ENCODE measurements at regions not wholly inside any gene's neighbourhood (a gene's known extent, or its start where the extent isn't known, plus 50 kb on each side); places are given as distances from the start of the nearest gene placed in this dataset.

GRCh38 chr21:38591218-38591537, 92.9 kb upstream of the ERG start:
- H3K4me3 ChIP-seq (ENCODE audit: low read depth in 1 of 2, low read length in 2 of 2), result no peak overlapping the region
- H3K4me2 ChIP-seq (ENCODE audit: insufficient read depth, low read length), result no peak overlapping the region
- peaks cover 25% of the 10 kb centered on the region for H3K27me3 ChIP-seq (ENCODE audit: insufficient read depth, low read length, poor library complexity)
- H3K9me3 ChIP-seq (ENCODE audit: insufficient read depth, low read length, severe bottlenecking), result no peaks in the 10 kb centered on the region
- H2AFZ ChIP-seq (ENCODE audit: low read depth, low read length), result no peak overlapping the region
- peaks cover 2% of the 10 kb centered on the region for H4K20me1 ChIP-seq (ENCODE audit: insufficient read depth, low read length)
- TF ChIP-seq CTCF (IDR thresholded peaks at IDR 0.05; ENCODE audit: borderline replicate concordance, extremely low read depth, low read length, poor library complexity, severe bottlenecking) (no peak), EZH2 (IDR thresholded peaks at IDR 0.05; ENCODE audit: borderline replicate concordance, low read depth, low read length, severe bottlenecking) (no peak)
- no peaks in the 10 kb centered on the region for H3K4me1 ChIP-seq (ENCODE audit: insufficient read depth, low read length)
- no peak for DNase-seq
- no peak for ATAC-seq (ENCODE audit: insufficient read depth, low read depth)
- H3K36me3 ChIP-seq (ENCODE audit: insufficient read depth, low read length), result no peaks in the 10 kb centered on the region
- no peaks in the 10 kb centered on the region for H3K79me2 ChIP-seq (ENCODE audit: insufficient read depth, low read length)
- H3K27ac ChIP-seq (ENCODE audit: low read length), result no peak overlapping the region
- H3K9ac ChIP-seq (ENCODE audit: low read depth, low read length), result no peak overlapping the region

GRCh38 chr21:38596264-38597042, 98.2 kb upstream of the ERG start:
- Histone ChIP-seq H3K9me3 (ENCODE audit: insufficient read depth, low read length, severe bottlenecking) (no peaks in the 10 kb centered on the region), H3K9ac (ENCODE audit: low read depth, low read length) (no peak overlapping the region), H3K27ac (ENCODE audit: low read length) (no peak overlapping the region), H3K79me2 (ENCODE audit: insufficient read depth, low read length) (no peaks in the 10 kb centered on the region), H4K20me1 (ENCODE audit: insufficient read depth, low read length) (peaks cover 2% of the 10 kb centered on the region; the same call in 1 of the 2 replicates), H3K4me2 (ENCODE audit: insufficient read depth, low read length) (no peak overlapping the region), H3K27me3 (ENCODE audit: insufficient read depth, low read length, poor library complexity) (peaks cover 39% of the 10 kb centered on the region), H3K4me3 (ENCODE audit: low read depth in 1 of 2, low read length in 2 of 2) (no peak overlapping the region), H3K4me1 (ENCODE audit: insufficient read depth, low read length) (no peaks in the 10 kb centered on the region), H2AFZ (ENCODE audit: low read depth, low read length) (no peak overlapping the region), H3K36me3 (ENCODE audit: insufficient read depth, low read length) (no peaks in the 10 kb centered on the region)
- ATAC-seq (ENCODE audit: insufficient read depth, low read depth) (no peak), DNase-seq (no peak)
- TF ChIP-seq EZH2 (IDR thresholded peaks at IDR 0.05; ENCODE audit: borderline replicate concordance, low read depth, low read length, severe bottlenecking) (no peak), CTCF (IDR thresholded peaks at IDR 0.05; ENCODE audit: borderline replicate concordance, extremely low read depth, low read length, poor library complexity, severe bottlenecking) (no peak)

GRCh38 chr21:38597421-38597820, 99.1 kb upstream of the ERG start:
- H3K4me3 ChIP-seq (ENCODE audit: low read depth in 1 of 2, low read length in 2 of 2), result no peak overlapping the region
- H3K27ac ChIP-seq (ENCODE audit: low read length), result no peak overlapping the region
- DNase-seq, result no peak
- H3K4me1 ChIP-seq (ENCODE audit: insufficient read depth, low read length), result no peaks in the 10 kb centered on the region
- H3K9me3 ChIP-seq (ENCODE audit: insufficient read depth, low read length, severe bottlenecking), result no peaks in the 10 kb centered on the region
- no peak overlapping the region for H2AFZ ChIP-seq (ENCODE audit: low read depth, low read length)
- TF ChIP-seq CTCF (IDR thresholded peaks at IDR 0.05; ENCODE audit: borderline replicate concordance, extremely low read depth, low read length, poor library complexity, severe bottlenecking), result no peak
- TF ChIP-seq EZH2 (IDR thresholded peaks at IDR 0.05; ENCODE audit: borderline replicate concordance, low read depth, low read length, severe bottlenecking), result no peak
- no peaks in the 10 kb centered on the region for H3K79me2 ChIP-seq (ENCODE audit: insufficient read depth, low read length)
- peaks cover 2% of the 10 kb centered on the region; the same call in 1 of the 2 replicates for H4K20me1 ChIP-seq (ENCODE audit: insufficient read depth, low read length)
- H3K27me3 ChIP-seq (ENCODE audit: insufficient read depth, low read length, poor library complexity), result peaks cover 40% of the 10 kb centered on the region
- no peak overlapping the region for H3K9ac ChIP-seq (ENCODE audit: low read depth, low read length)
- no peak for ATAC-seq (ENCODE audit: insufficient read depth, low read depth)
- H3K36me3 ChIP-seq (ENCODE audit: insufficient read depth, low read length), result no peaks in the 10 kb centered on the region
- no peak overlapping the region for H3K4me2 ChIP-seq (ENCODE audit: insufficient read depth, low read length)

Data from DND-41 (cell line).